Trophoblast cell (in vitro differentiated cells and primary cell): ENCODE measurements at regions not wholly inside any gene's neighbourhood (a gene's known extent, or its start where the extent isn't known, plus 50 kb on each side); places are given as distances from the start of the nearest gene placed in this dataset.

Experiments
- DNase-seq, 2 donors: peaks; one replicate each; pipeline ENCODE4 v3.0.0-alpha.2; 2016
- H2AFZ ChIP-seq: 2 replicates; pipeline ENCODE4 v1.6.1; 2013; ENCODE audit warnings: low read length, moderate library complexity, mild to moderate bottlenecking; ENCODE audit not compliant: insufficient read depth, poor library complexity
- H2AK5ac ChIP-seq: 2 replicates; pipeline ENCODE4 v1.6.1; 2013; ENCODE audit warnings: mild to moderate bottlenecking, low read length
- H2BK120ac ChIP-seq: 2 replicates; pipeline ENCODE4 v1.6.1; 2013; ENCODE audit warnings: low read length, mild to moderate bottlenecking, moderate library complexity; ENCODE audit not compliant: insufficient read depth, poor library complexity
- H2BK12ac ChIP-seq: 2 replicates; pipeline ENCODE4 v1.6.1; 2013; ENCODE audit warnings: mild to moderate bottlenecking, low read length, moderate library complexity
- H2BK5ac ChIP-seq: 2 replicates; pipeline ENCODE4 v1.6.1; 2013; ENCODE audit warnings: low read length, low read depth, moderate library complexity, mild to moderate bottlenecking; ENCODE audit not compliant: poor library complexity
- H3K14ac ChIP-seq: 2 replicates; pipeline ENCODE4 v1.6.1; 2013; ENCODE audit warnings: mild to moderate bottlenecking, low read length
- H3K18ac ChIP-seq: 2 replicates; pipeline ENCODE4 v1.6.1; 2013; ENCODE audit warnings: mild to moderate bottlenecking, low read length
- H3K23ac ChIP-seq: 2 replicates; pipeline ENCODE4 v1.6.1; 2013; ENCODE audit warnings: low read length
- H3K27ac ChIP-seq: 2 replicates; pipeline ENCODE4 v1.5.1; 2013; ENCODE audit warnings: low read depth, mild to moderate bottlenecking, inconsistent platforms, low read length, moderate library complexity
- H3K27me3 ChIP-seq: 2 replicates; pipeline ENCODE4 v1.6.1; 2013; ENCODE audit warnings: inconsistent platforms, mild to moderate bottlenecking, low read length, moderate library complexity; ENCODE audit not compliant: insufficient read depth
- H3K36me3 ChIP-seq, 2 experiments: 1 replicate in 1 of 2; 2 replicates in 1 of 2; pipeline ENCODE4 v1.6.1; 2013; ENCODE audit warnings: low read length in 2 of 2, mild to moderate bottlenecking in 2 of 2, moderate library complexity in 1 of 2; ENCODE audit not compliant: insufficient read depth in 2 of 2, control insufficient read depth in 1 of 2
- H3K4ac ChIP-seq: 2 replicates; pipeline ENCODE4 v1.6.1; 2013; ENCODE audit warnings: low read depth, mild to moderate bottlenecking, low read length, moderate library complexity
- H3K4me1 ChIP-seq, 2 experiments: 1 replicate in 1 of 2; 2 replicates in 1 of 2; pipeline ENCODE4 v1.6.1; 2013; ENCODE audit warnings: low read length in 2 of 2, mild to moderate bottlenecking in 2 of 2, moderate library complexity in 1 of 2; ENCODE audit not compliant: insufficient read depth in 2 of 2, control insufficient read depth in 1 of 2
- H3K4me2 ChIP-seq: 2 replicates; pipeline ENCODE4 v1.6.1; 2013; ENCODE audit warnings: inconsistent platforms, mild to moderate bottlenecking, low read length, moderate library complexity
- H3K4me3 ChIP-seq: 2 replicates; pipeline ENCODE4 v1.5.1; 2013; ENCODE audit warnings: mild to moderate bottlenecking, low read depth, low read length, inconsistent platforms
- H3K79me1 ChIP-seq: one replicate; pipeline ENCODE4 v1.6.1; 2013; ENCODE audit warnings: low read length
- H3K79me2 ChIP-seq: 2 replicates; pipeline ENCODE4 v1.6.1; 2013; ENCODE audit warnings: low read length, mild to moderate bottlenecking; ENCODE audit not compliant: control insufficient read depth, insufficient read depth, poor library complexity
- H3K9ac ChIP-seq: 2 replicates; pipeline ENCODE4 v1.6.1; 2013; ENCODE audit warnings: mild to moderate bottlenecking, low read length
- H3K9me3 ChIP-seq: 2 replicates; pipeline ENCODE4 v1.6.1; 2013; ENCODE audit warnings: low read depth, mild to moderate bottlenecking, control low read depth, inconsistent platforms, low read length; ENCODE audit not compliant: insufficient read depth
- H4K12ac ChIP-seq: 2 replicates; pipeline ENCODE4 v1.6.1; 2013; ENCODE audit warnings: low read depth, mild to moderate bottlenecking, low read length, moderate library complexity
- H4K8ac ChIP-seq: 2 replicates; pipeline ENCODE4 v1.6.1; 2013; ENCODE audit warnings: low read depth, mild to moderate bottlenecking, low read length, moderate library complexity
- H4K91ac ChIP-seq: one replicate; pipeline ENCODE4 v1.6.1; 2013; ENCODE audit warnings: low read depth, mild to moderate bottlenecking, low read length, moderate library complexity
- WGBS: extraction: QIAGEN DNeasy Blood & Tissue Kit; methylation state at CpG from one replicate; pipeline ENCODE4 v1.1.7; 2013; ENCODE audit warnings: missing lambda C conversion rate; ENCODE audit not compliant: insufficient read length, insufficient coverage; ENCODE audit errors: extremely low coverage; 5-methylcytosine and 5-hydroxymethylcytosine counted together

DNA sequence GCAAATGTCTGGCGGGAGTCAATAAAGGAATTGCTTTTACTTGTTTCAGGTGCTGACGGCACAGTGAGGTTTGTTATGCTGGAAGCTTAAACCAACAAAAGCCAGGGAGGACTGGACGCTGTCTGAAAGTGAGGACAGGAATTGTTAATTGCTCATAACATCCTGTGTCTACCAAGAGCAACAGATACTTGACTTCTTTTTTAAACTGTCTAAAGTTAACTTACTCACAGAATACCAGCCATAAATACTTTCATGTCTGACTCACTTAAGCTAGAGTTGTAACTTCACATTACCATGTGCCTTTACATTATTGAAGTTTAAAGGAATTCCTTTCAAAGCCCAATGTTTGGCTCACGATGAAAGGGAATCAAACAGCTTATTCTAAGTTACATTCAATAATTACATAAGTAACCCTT is 252.7 kb upstream of the SHH start:
- no peak overlapping the region for H3K18ac ChIP-seq
- no peak overlapping the region for H2AK5ac ChIP-seq
- no peak overlapping the region for H2BK12ac ChIP-seq
- H4K8ac ChIP-seq: no peak overlapping the region
- no peak overlapping the region for H3K14ac ChIP-seq
- H3K79me2 ChIP-seq: no peaks in the 10 kb centered on the region
- WGBS: no CpG with 5 or more reads among the region's 4 CpGs
- peaks cover 4 to 7% of the 10 kb centered on the region in 2 experiments for H3K4me1 ChIP-seq
- H3K9ac ChIP-seq: no peak overlapping the region
- H4K91ac ChIP-seq: no peak overlapping the region
- no peak overlapping the region for H2BK5ac ChIP-seq
- H2AFZ ChIP-seq: no peak overlapping the region
- H3K23ac ChIP-seq: no peak overlapping the region
- no peak overlapping the region for H3K4me3 ChIP-seq
- no peaks in the 10 kb centered on the region for H3K36me3 ChIP-seq
- H3K27me3 ChIP-seq: no peaks in the 10 kb centered on the region
- no peak overlapping the region for H4K12ac ChIP-seq
- H3K79me1 ChIP-seq: no peaks in the 10 kb centered on the region
- H3K4me2 ChIP-seq: peak overlapping the region; percentile 11
- H2BK120ac ChIP-seq: no peak overlapping the region
- no peak overlapping the region for H3K4ac ChIP-seq
- peak overlapping the region; percentile 56 for H3K27ac ChIP-seq
- peaks cover 31% of the 10 kb centered on the region for H3K9me3 ChIP-seq
- peak in 1 of 2 donors; percentile 5 for DNase-seq

DNA sequence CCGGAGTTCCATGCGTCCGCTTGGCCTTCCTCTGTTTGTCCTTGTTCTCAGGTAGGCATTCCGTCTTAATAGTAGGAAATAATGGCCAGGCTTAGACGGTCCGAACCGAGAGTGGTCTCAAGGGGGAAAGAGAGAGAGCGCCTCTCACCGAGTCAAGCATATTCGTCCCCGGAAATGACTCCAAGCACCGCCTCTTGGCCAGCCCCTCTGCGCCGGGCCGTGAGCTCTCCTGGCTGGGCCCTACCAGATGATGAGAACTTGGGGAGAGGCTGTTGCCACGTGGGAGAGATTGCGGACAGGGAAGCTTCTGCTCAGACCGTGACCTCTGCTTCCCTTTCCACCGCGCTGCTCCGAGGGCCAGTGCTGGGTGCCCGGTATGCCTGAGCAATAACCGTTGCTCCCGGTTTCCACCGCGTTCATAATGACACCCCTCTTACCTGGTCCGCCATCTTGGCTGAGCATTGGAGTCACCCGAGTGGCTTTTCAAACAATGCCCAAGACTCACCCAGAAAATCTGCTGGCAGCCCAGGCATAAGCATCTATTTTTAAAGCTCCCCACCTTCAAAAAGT is 251.1 kb upstream of the SHH start:
- Histone ChIP-seq H3K9me3 (peaks cover 40% of the 10 kb centered on the region), H3K23ac (no peak overlapping the region), H2AK5ac (no peak overlapping the region), H3K4ac (no peak overlapping the region), H3K36me3 (no peaks in the 10 kb centered on the region), H2AFZ (no peak overlapping the region), H3K4me2 (no peak overlapping the region), H3K18ac (no peak overlapping the region), H3K9ac (no peak overlapping the region), H2BK12ac (no peak overlapping the region), H2BK5ac (no peak overlapping the region), H4K8ac (no peak overlapping the region), H3K4me3 (no peak overlapping the region), H2BK120ac (no peak overlapping the region), H3K79me1 (no peaks in the 10 kb centered on the region), H4K91ac (no peak overlapping the region), H3K79me2 (no peaks in the 10 kb centered on the region), H3K27me3 (no peaks in the 10 kb centered on the region), H4K12ac (no peak overlapping the region), H3K4me1 (peaks cover 4 to 7% of the 10 kb centered on the region in 2 experiments), H3K27ac (no peak overlapping the region), H3K14ac (no peak overlapping the region)
- WGBS: no CpG with 5 or more reads among the region's 28 CpGs
- DNase-seq: no peak

DNA sequence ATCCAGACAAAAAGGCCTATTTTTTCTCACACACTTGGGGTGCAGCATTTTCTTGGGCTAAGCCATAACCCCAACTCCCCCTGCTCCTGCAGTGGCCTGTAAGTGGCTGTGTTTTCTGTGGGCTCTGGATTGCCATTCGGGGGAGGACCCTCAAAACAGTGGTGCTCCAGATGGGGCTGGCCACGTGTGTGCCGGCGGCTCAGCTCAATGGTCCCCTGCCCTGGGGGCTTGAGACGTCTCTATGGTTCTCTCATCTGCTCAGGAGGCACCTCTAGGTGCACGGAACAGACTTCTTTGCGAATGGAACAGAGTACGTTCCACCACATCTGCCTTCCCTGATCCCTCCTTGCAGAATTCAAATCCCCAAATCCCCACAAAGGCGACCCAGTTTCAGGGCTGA is 250.0 kb upstream of the SHH start:
- Histone ChIP-seq H4K91ac (no peak overlapping the region), H2BK120ac (no peak overlapping the region), H3K79me1 (no peaks in the 10 kb centered on the region), H2BK12ac (no peak overlapping the region), H2AK5ac (no peak overlapping the region), H2BK5ac (no peak overlapping the region), H3K9me3 (peaks cover 41% of the 10 kb centered on the region), H2AFZ (no peak overlapping the region), H4K12ac (no peak overlapping the region), H3K9ac (no peak overlapping the region), H3K4me2 (no peak overlapping the region), H3K18ac (no peak overlapping the region), H3K14ac (no peak overlapping the region), H3K4me1 (peaks cover 4 to 7% of the 10 kb centered on the region in 2 experiments), H3K36me3 (no peaks in the 10 kb centered on the region), H4K8ac (no peak overlapping the region), H3K27me3 (no peaks in the 10 kb centered on the region), H3K4me3 (no peak overlapping the region), H3K23ac (no peak overlapping the region), H3K4ac (no peak overlapping the region), H3K79me2 (no peaks in the 10 kb centered on the region), H3K27ac (no peak overlapping the region)
- WGBS: no CpG with 5 or more reads among the region's 9 CpGs
- DNase-seq: no peak

DNA sequence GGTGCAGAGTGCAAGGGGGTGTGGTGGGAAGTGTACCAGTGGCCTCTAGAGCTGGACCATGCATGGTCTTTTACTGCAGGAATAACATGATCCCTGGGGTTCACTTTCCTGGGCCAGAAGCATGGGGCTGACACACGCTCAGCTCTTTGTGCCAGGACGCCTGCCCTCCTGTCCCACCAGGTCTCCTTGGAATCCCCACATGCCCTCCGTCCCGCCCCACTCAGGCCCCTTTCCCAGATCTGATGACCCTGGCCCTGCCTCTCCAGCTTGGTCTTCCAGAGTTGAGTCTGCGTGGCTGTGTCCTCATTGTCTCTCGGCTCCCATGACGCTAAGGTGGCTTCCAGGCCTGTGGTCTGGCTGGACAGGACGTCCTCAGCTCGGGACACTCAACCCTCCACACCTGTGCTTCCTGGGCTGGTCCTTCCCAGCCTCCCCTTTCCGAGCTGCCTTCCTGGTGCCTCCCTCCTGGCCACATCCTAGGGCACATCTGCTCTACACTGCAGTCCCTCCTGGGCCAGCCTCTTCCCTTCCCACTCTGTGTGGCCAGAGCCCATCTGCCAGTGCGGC is 249.5 kb upstream of the SHH start:
- no peak overlapping the region for H3K4ac ChIP-seq
- H2AFZ ChIP-seq: no peak overlapping the region
- H3K27ac ChIP-seq: no peak overlapping the region
- H2BK5ac ChIP-seq: no peak overlapping the region
- H3K18ac ChIP-seq: no peak overlapping the region
- H3K23ac ChIP-seq: no peak overlapping the region
- no peaks in the 10 kb centered on the region for H3K79me2 ChIP-seq
- H3K14ac ChIP-seq: no peak overlapping the region
- no peak overlapping the region for H2BK12ac ChIP-seq
- no peak overlapping the region for H2BK120ac ChIP-seq
- DNase-seq: no peak
- H3K9ac ChIP-seq: no peak overlapping the region
- H3K36me3 ChIP-seq: no peaks in the 10 kb centered on the region
- H3K4me3 ChIP-seq: no peak overlapping the region
- H4K12ac ChIP-seq: no peak overlapping the region
- no peaks in the 10 kb centered on the region for H3K27me3 ChIP-seq
- H3K4me2 ChIP-seq: no peak overlapping the region
- H4K8ac ChIP-seq: no peak overlapping the region
- H4K91ac ChIP-seq: no peak overlapping the region
- peaks cover 4 to 7% of the 10 kb centered on the region in 2 experiments for H3K4me1 ChIP-seq
- no peak overlapping the region for H2AK5ac ChIP-seq
- H3K79me1 ChIP-seq: no peaks in the 10 kb centered on the region
- peaks cover 38% of the 10 kb centered on the region for H3K9me3 ChIP-seq
- WGBS: no CpG with 5 or more reads among the region's 11 CpGs
